HepG2 (cell line): ENCODE measurements at regions not wholly inside any gene's neighbourhood (a gene's known extent, or its start where the extent isn't known, plus 50 kb on each side); places are given as distances from the start of the nearest gene placed in this dataset.
"Not testable (repeated sequence)": the region's sequence is repeated elsewhere in the genome, so short reads cannot be mapped to it uniquely, and the experiment has no call there.

Experiments used
- ATAC-seq: fragments of 200-7000 bp; cut with Tn5 transposase; 3 replicates; pipeline ENCODE4 v1.9.1; 2020; ENCODE audit warnings: mild to moderate bottlenecking, moderate library complexity
- BruUV-seq: library from RNA; stranded (reverse); fragments of 400-500 nt; replicated peaks from 2 replicates; lab custom pipeline; 2021; lab: Mats Ljungman, UMichigan
- CTCF ChIA-PET: fragments of 300-600 bp; formaldehyde crosslinking; extraction: SDS; loops from one replicate; lab custom pipeline; 2021; ENCODE audit warnings: low total read pairs, inconsistent platforms, low intra/inter-chr PET ratio; lab: Yijun Ruan, JAX
- POLR2A ChIA-PET: fragments of 350-600 bp; sonication (Branson Sonifier 250); formaldehyde crosslinking; loops from one replicate; lab custom pipeline; 2020; ENCODE audit warnings: antibody characterized with exemption, inconsistent platforms; lab: Yijun Ruan, JAX
- DNase-seq: peaks from one replicate; pipeline ENCODE4 v3.0.0-alpha.2; 2015; ENCODE audit warnings: low spot score
- FAIRE-seq: peaks from 3 replicates; lab custom pipeline; 2011; peaks lifted over from hg19 to GRCh38; lab: Jason Lieb, UNC
- H2AFZ ChIP-seq: one replicate; pipeline ENCODE4 v1.6.1; 2011; ENCODE audit warnings: low read length, inconsistent platforms
- H3K27ac ChIP-seq: fragments of 300-600 bp; 3 replicates; pipeline ENCODE4 v1.8.0; 2011; ENCODE audit warnings: mixed run types, mild to moderate bottlenecking, mixed read lengths, low read length, inconsistent platforms; ENCODE audit not compliant: insufficient read depth; ENCODE audit errors: extremely low read length
- H3K27me3 ChIP-seq, 2 experiments: fragments of 200-600 bp in 1 of 2; 2 replicates in 1 of 2; 3 replicates in 1 of 2; pipeline versions ENCODE4 v1.6.0 to v1.8.0; 2011; ENCODE audit warnings: low read length in 2 of 2, mild to moderate bottlenecking in 2 of 2, moderate library complexity in 2 of 2, inconsistent platforms in 1 of 2; ENCODE audit not compliant: insufficient read depth in 2 of 2, control insufficient read depth in 1 of 2
- H3K36me3 ChIP-seq, 2 experiments: fragments of 200-600 bp in 1 of 2; replicated peaks in 1 of 2; 2 replicates in 1 of 2; 3 replicates in 1 of 2; pipeline versions ENCODE4 v1.5.1 to v1.8.0; 2011; ENCODE audit warnings: low read length in 2 of 2, inconsistent platforms in 1 of 2; ENCODE audit not compliant: insufficient read depth in 2 of 2, control insufficient read depth in 1 of 2
- H3K4me1 ChIP-seq: 2 replicates; pipeline ENCODE4 v1.5.1; 2012; ENCODE audit warnings: low read length, inconsistent platforms; ENCODE audit not compliant: insufficient read depth
- H3K4me2 ChIP-seq: 2 replicates; pipeline ENCODE4 v1.6.0; 2011; ENCODE audit warnings: low read depth, low read length, inconsistent platforms
- H3K4me3 ChIP-seq, 3 experiments: fragments of 200-600 bp in 1 of 3; sonication (generic), shearing (Covaris generic) in 1 of 3; replicated peaks in 1 of 3; 2 replicates each; pipeline ENCODE4 v1.5.1; 2011 to 2016; ENCODE audit warnings: low read length in 3 of 3, inconsistent platforms in 2 of 3, low read depth in 2 of 3, mild to moderate bottlenecking in 2 of 3, control low read depth in 1 of 3, mixed read lengths in 1 of 3; ENCODE audit not compliant: insufficient read depth in 1 of 3
- H3K79me2 ChIP-seq: one replicate; pipeline ENCODE4 v1.6.1; 2011; ENCODE audit warnings: low read length, inconsistent platforms; ENCODE audit not compliant: insufficient read depth
- H3K9ac ChIP-seq: 2 replicates; pipeline ENCODE4 v1.6.0; 2011; ENCODE audit warnings: mild to moderate bottlenecking, low read depth, low read length, inconsistent platforms; ENCODE audit not compliant: insufficient read depth
- H3K9me3 ChIP-seq: 2 replicates; pipeline ENCODE4 v1.5.1; 2012; ENCODE audit warnings: mild to moderate bottlenecking, low read length
- H4K20me1 ChIP-seq: 2 replicates; pipeline ENCODE4 v1.6.0; 2011; ENCODE audit warnings: inconsistent platforms, mild to moderate bottlenecking, low read length, moderate library complexity; ENCODE audit not compliant: insufficient read depth
- AHR ChIP-seq: IDR thresholded peaks from 2 replicates; pipeline ENCODE4 v1.6.1; 2018; ENCODE audit warnings: missing genetic modification reagents, missing compliant biosample characterization
- CC2D1A ChIP-seq: sonication (generic); formaldehyde crosslinking; IDR thresholded peaks from 2 replicates; pipeline ENCODE4 v1.8.1; 2023; ENCODE audit warnings: mild to moderate bottlenecking, missing genetic modification reagents
- NFATC3 ChIP-seq: sonication (generic); formaldehyde crosslinking; IDR thresholded peaks from 2 replicates; pipeline ENCODE4 v1.5.1; 2020; ENCODE audit warnings: mild to moderate bottlenecking, missing genetic modification reagents
- ZNF180 ChIP-seq: sonication (generic); formaldehyde crosslinking; IDR thresholded peaks from 2 replicates; pipeline ENCODE4 v1.4.0; 2020; ENCODE audit warnings: low read depth, missing genetic modification reagents, borderline replicate concordance
- ZNF543 ChIP-seq: sonication (generic); formaldehyde crosslinking; IDR thresholded peaks from 2 replicates; pipeline ENCODE4 v1.4.0; 2020; ENCODE audit warnings: mild to moderate bottlenecking, missing genetic modification reagents
- ZZZ3 ChIP-seq: sonication (generic); formaldehyde crosslinking; IDR thresholded peaks from 2 replicates; pipeline ENCODE4 v1.4.0; 2020; ENCODE audit warnings: missing genetic modification reagents, mild to moderate bottlenecking, borderline replicate concordance
- WGBS: methylation state at CpG from one replicate; pipeline ENCODE4 v1.1.6; 2017; ENCODE audit warnings: low lambda C conversion rate; 5-methylcytosine and 5-hydroxymethylcytosine counted together
- in situ Hi-C: cut with HindIII; loops from 2 replicates; pipeline ENCODE4 v1.10.0; 2017; ENCODE audit warnings: low pct_unique_long_range_greater_than_20kb; ENCODE audit not compliant: extremely low pct_ligation_motif_present
- intact Hi-C: fragments of 100-400 bp; cut with micrococcal nuclease; formaldehyde crosslinking; loops from one replicate; pipeline ENCODE4 v1.10.0; 2022; ENCODE audit not compliant: unreplicated experiment
- TF ChIP-seq, protein P1 (sequence below): IDR thresholded peaks from 2 replicates; pipeline ENCODE4 v1.6.1; 2016; ENCODE audit warnings: missing biosample characterization, missing genetic modification reagents, low read depth
- TF ChIP-seq, protein P2 (sequence below): sonication (generic); formaldehyde crosslinking; IDR thresholded peaks from 2 replicates; pipeline ENCODE4 v1.8.0; 2022; ENCODE audit warnings: missing genetic modification reagents, mild to moderate bottlenecking, inconsistent platforms, borderline replicate concordance
- TF ChIP-seq, protein P3 (sequence below): sonication (generic); formaldehyde crosslinking; IDR thresholded peaks from 2 replicates; pipeline ENCODE4 v1.5.1; 2020; ENCODE audit warnings: missing genetic modification reagents, mild to moderate bottlenecking, borderline replicate concordance

DNA sequence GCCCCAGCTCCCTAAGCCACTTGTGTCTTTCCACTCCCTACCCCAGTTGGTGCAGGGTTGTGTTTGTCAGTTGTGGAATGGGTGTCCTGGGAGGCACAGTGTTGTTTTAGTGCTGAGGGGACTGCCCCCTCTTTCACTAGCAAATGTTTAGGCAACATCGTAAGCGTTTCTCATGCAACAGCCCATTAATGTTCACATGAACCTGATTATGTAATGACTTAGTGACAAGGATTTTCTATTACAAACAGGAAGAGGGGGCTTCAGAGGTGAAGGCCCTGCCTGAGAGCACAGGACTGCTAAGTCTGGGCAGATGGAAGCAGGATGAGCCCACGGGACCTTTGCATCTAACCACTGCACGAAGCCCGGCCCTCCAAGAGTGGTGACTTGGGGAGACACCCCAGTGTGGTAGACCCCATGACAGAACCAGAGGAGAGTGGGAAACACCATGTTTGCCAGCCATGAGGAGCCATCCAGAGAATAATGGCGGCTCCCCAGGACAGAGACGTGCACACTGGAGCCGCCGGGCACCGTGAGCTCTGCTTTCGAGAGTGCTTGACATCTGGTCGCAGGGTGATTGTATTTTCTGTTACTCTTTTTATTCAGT, 339.7 kb downstream of the THBS2 start:
- no peak overlapping the region for H3K4me2 ChIP-seq
- no peak overlapping the region for H3K27ac ChIP-seq
- H4K20me1 ChIP-seq, result no peaks in the 10 kb centered on the region
- no peaks in the 10 kb centered on the region for H3K36me3 ChIP-seq
- peaks cover 8% of the 10 kb centered on the region; the same call in 1 of the 2 replicates for H3K4me1 ChIP-seq
- TF ChIP-seq ZNF180 (CRISPR knock-in tag) (no peak), CC2D1A (CRISPR knock-in tag) (no peak), ZNF543 (CRISPR knock-in tag) (no peak), NFATC3 (no peak), AHR (no peak), ZZZ3 (CRISPR knock-in tag) (no peak)
- TF ChIP-seq, protein P1, sequence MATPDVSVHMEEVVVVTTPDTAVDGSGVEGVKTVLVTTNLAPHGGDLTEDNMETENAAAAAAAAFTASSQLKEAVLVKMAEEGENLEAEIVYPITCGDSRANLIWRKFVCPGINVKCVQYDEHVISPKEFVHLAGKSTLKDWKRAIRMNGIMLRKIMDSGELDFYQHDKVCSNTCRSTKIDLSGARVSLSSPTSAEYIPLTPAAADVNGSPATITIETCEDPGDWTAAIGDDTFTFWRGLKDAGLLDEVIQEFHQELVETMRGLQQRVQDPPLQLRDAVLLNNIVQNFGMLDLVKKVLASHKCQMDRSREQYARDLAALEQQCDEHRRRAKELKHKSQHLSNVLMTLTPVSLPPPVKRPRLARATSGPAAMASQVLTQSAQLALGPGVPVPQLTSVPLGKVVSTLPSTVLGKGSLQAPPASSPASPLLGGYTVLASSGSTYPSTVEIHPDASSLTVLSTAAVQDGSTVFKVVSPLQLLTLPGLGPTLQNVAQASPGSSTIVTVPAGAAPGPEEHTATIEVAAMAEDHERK (CRISPR knock-in tag), result no peak
- TF ChIP-seq, protein P2, sequence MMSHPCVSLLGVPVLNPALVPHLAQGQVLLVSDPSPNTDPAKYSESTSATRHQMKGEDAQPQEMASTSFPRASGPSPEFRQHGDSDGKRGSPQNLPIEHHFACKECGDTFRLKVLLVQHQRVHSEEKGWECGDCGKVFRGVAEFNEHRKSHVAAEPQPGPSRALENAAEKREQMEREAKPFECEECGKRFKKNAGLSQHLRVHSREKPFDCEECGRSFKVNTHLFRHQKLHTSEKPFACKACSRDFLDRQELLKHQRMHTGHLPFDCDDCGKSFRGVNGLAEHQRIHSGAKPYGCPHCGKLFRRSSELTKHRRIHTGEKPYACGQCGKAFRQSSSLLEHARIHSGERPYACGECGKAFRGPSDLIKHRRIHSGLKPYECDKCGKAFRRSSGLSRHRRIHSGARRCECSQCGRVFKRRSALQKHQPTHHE (CRISPR knock-in tag), result no peak
- TF ChIP-seq, protein P3, sequence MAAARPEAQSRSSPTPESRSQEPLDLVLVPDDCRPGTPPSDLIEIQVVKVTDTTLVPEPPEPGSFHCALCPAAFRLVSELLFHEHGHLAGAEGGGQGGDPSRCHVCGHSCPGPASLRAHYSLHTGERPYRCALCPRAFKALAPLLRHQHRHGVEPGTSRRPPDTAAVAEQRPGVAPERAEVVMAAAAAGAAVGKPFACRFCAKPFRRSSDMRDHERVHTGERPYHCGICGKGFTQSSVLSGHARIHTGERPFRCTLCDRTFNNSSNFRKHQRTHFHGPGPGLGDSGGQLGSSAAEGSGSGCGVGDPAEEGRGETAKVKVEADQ (CRISPR knock-in tag), result no peak
- TF ChIP-seq, all 625 proteins: peak for 0
- H3K9ac ChIP-seq, result no peak overlapping the region
- BruUV-seq, result no TSS peak
- 55% methylated on average over 12 of the region's 12 CpGs for WGBS
- in situ Hi-C loops (no loop called here), intact Hi-C loops (no loop called here)
- H3K27me3 ChIP-seq, result peaks cover 0 to 15% of the 10 kb centered on the region in 2 experiments; a peak in 3 of 5 replicates
- ATAC-seq (no peak), FAIRE-seq (no peak), DNase-seq (no peak)
- no peaks in the 10 kb centered on the region for H3K9me3 ChIP-seq
- CTCF ChIA-PET, result no interaction called here
- H3K79me2 ChIP-seq, result no peaks in the 10 kb centered on the region
- H2AFZ ChIP-seq, result no peak overlapping the region
- H3K4me3 ChIP-seq, result no peak overlapping the region
- POLR2A ChIA-PET, result no interaction called here

DNA sequence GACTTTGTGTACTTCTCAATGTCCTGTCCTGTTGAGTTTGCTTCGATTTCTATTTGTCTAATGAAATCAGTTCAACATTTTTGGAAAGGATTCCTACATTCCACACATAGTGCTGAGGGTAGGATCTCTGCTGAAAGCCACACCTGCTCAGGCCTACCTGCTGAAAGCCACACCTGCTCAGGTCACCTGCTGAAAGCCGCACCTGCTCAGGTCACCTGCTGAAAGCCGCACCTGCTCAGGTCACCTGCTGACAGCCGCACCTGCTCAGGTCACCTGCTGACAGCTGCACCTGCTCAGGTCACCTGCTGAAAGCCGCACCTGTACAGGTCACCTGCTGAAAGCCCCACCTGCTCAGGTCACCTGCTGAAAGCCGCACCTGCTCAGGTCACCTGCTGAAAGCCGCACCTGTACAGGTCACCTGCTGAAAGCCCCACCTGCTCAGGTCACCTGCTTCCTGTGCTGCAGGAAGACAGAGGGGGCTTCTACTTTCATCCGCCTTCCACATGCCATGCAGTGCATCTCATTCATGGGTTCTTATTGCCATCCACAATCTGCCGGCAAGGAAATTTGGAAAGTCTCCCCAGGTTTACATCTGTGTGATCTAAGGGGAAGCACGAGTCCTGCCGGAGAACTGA, 340.3 kb downstream of the THBS2 start:
- intact Hi-C loops, in situ Hi-C loops: not testable (repeated sequence)

More for the DNA sequence above, 340.3 kb downstream of the THBS2 start:
- POLR2A ChIA-PET, FAIRE-seq, H3K79me2 ChIP-seq, H3K4me1 ChIP-seq, H3K27me3 ChIP-seq, H3K36me3 ChIP-seq, CTCF ChIA-PET, H2AFZ ChIP-seq, H3K4me2 ChIP-seq, H3K27ac ChIP-seq, DNase-seq, H4K20me1 ChIP-seq, H3K9ac ChIP-seq, H3K4me3 ChIP-seq, ATAC-seq, BruUV-seq, H3K9me3 ChIP-seq: not testable (repeated sequence)
- WGBS, result 58% methylated on average over 10 of the region's 11 CpGs
